ENCODE measurements at regions not wholly inside any gene's neighbourhood (a gene's known extent, or its start where the extent isn't known, plus 50 kb on each side); places are given as distances from the start of the nearest gene placed in this dataset.
A peak's percentile ranks its signal among the peaks of the same experiment; 100 is the strongest.
"Not testable (repeated sequence)": the region's sequence is repeated elsewhere in the genome, so short reads cannot be mapped to it uniquely, and the experiment has no call there.

- DNase-seq: no peak
- Histone ChIP-seq H3K27me3 (no peaks in the 10 kb centered on the region), H3K27ac (no peak overlapping the region), H3K9me3 (no peaks in the 10 kb centered on the region), H3K4me1 (no peaks in the 10 kb centered on the region), H3K36me3 (no peaks in the 10 kb centered on the region), H3K4me3 (no peak overlapping the region)
- intact Hi-C loops (cut with DNase I; ENCODE audit: low total_unique reads): no loop called here
- no peak for TF ChIP-seq CTCF (IDR thresholded peaks at IDR 0.05)
Observed at GRCh38 chr3:75896265-75896664, 110.9 kb upstream of the ZNF717 start.

GRCh38 chr3:75901446-75901845, 116.1 kb upstream of the ZNF717 start:
- DNase-seq; H3K9me3 ChIP-seq; H3K4me3 ChIP-seq; H3K4me1 ChIP-seq; H3K27me3 ChIP-seq; H3K27ac ChIP-seq; H3K36me3 ChIP-seq; intact Hi-C loops (cut with DNase I; ENCODE audit: low total_unique reads): not testable (repeated sequence)

- no peak for TF ChIP-seq CTCF (IDR thresholded peaks at IDR 0.05)
- H3K36me3 ChIP-seq: no peaks in the 10 kb centered on the region
- H3K4me3 ChIP-seq: no peak overlapping the region
- DNase-seq: peak in 1 of 2 donors; percentile 25
- no peaks in the 10 kb centered on the region for H3K27me3 ChIP-seq
- no peaks in the 10 kb centered on the region for H3K9me3 ChIP-seq
- no peak overlapping the region for H3K27ac ChIP-seq
- intact Hi-C loops (cut with DNase I; ENCODE audit: low total_unique reads): no loop called here
- peaks cover 0 to 6% (median 0%) of the 10 kb centered on the region in 4 donors for H3K4me1 ChIP-seq
Observed at GRCh38 chr3:75906555-75907112, 121.3 kb upstream of the ZNF717 start.

- no peaks in the 10 kb centered on the region for H3K9me3 ChIP-seq
- H3K4me1 ChIP-seq: no peaks in the 10 kb centered on the region
- intact Hi-C loops (cut with DNase I; ENCODE audit: low total_unique reads): no loop called here
- no peak overlapping the region for H3K27ac ChIP-seq
- no peak for TF ChIP-seq CTCF (IDR thresholded peaks at IDR 0.05)
- no peaks in the 10 kb centered on the region for H3K27me3 ChIP-seq
- no peaks in the 10 kb centered on the region for H3K36me3 ChIP-seq
- H3K4me3 ChIP-seq: no peak overlapping the region
- DNase-seq: no peak
Observed at GRCh38 chr3:75913800-75914350, 128.5 kb upstream of the ZNF717 start.

- H3K27me3 ChIP-seq; H3K9me3 ChIP-seq; intact Hi-C loops (cut with DNase I; ENCODE audit: low total_unique reads): not testable (repeated sequence)
Observed at GRCh38 chr3:75914741-75915140, 129.4 kb upstream of the ZNF717 start.

GRCh38 chr3:75938921-75939320, 153.6 kb upstream of the ZNF717 start:
- Histone ChIP-seq H3K27ac (no peak overlapping the region), H3K4me3 (no peak overlapping the region), H3K9me3 (no peaks in the 10 kb centered on the region), H3K4me1 (no peaks in the 10 kb centered on the region), H3K27me3 (no peaks in the 10 kb centered on the region), H3K36me3 (no peaks in the 10 kb centered on the region)
- intact Hi-C loops (cut with DNase I; ENCODE audit: low total_unique reads): no loop called here
- no peak for TF ChIP-seq CTCF (IDR thresholded peaks at IDR 0.05)
- DNase-seq: no peak

More at GRCh38 chr3:75914741-75915140, 129.4 kb upstream of the ZNF717 start:
- DNase-seq, H3K4me1 ChIP-seq, H3K4me3 ChIP-seq, H3K27ac ChIP-seq, H3K36me3 ChIP-seq: not testable (repeated sequence)

GRCh38 chr3:75951941-75952340, 166.6 kb upstream of the ZNF717 start:
- TF ChIP-seq CTCF (IDR thresholded peaks at IDR 0.05): no peak
- H3K36me3 ChIP-seq: no peaks in the 10 kb centered on the region
- H3K4me1 ChIP-seq: no peaks in the 10 kb centered on the region
- H3K9me3 ChIP-seq: no peaks in the 10 kb centered on the region
- no peak overlapping the region for H3K4me3 ChIP-seq
- DNase-seq: no peak
- H3K27ac ChIP-seq: no peak overlapping the region
- no peaks in the 10 kb centered on the region for H3K27me3 ChIP-seq
- intact Hi-C loops (cut with DNase I; ENCODE audit: low total_unique reads): no loop called here

GRCh38 chr3:75960031-75960430, 174.7 kb upstream of the ZNF717 start:
- DNase-seq; H3K4me3 ChIP-seq; intact Hi-C loops (cut with DNase I; ENCODE audit: low total_unique reads): not testable (repeated sequence)

GRCh38 chr3:75962054-75962453, 176.7 kb upstream of the ZNF717 start:
- intact Hi-C loops (cut with DNase I; ENCODE audit: low total_unique reads); H3K9me3 ChIP-seq; H3K36me3 ChIP-seq; DNase-seq; H3K27me3 ChIP-seq; H3K27ac ChIP-seq; H3K4me1 ChIP-seq; H3K4me3 ChIP-seq: not testable (repeated sequence)

More at GRCh38 chr3:75960031-75960430, 174.7 kb upstream of the ZNF717 start:
- not testable (repeated sequence) for H3K27ac ChIP-seq, H3K9me3 ChIP-seq, H3K36me3 ChIP-seq, H3K27me3 ChIP-seq, H3K4me1 ChIP-seq

Data from tibial artery (tissue), 4 donors.